B cell (primary cell): ENCODE measurements at regions not wholly inside any gene's neighbourhood (a gene's known extent, or its start where the extent isn't known, plus 50 kb on each side); places are given as distances from the start of the nearest gene placed in this dataset.

ENCODE experiments used
- CTCF ChIP-seq: fragments of 200-600 bp; IDR thresholded peaks from one replicate; pipeline ENCODE4 v1.8.0; 2022; ENCODE audit warnings: antibody characterized with exemption, mild to moderate bottlenecking
- EZH2 ChIP-seq: IDR thresholded peaks from 2 replicates; pipeline ENCODE4 v1.6.1; 2012; ENCODE audit warnings: borderline replicate concordance, low read depth, mild to moderate bottlenecking, moderate library complexity, low read length; ENCODE audit not compliant: insufficient read depth, poor library complexity, severe bottlenecking

GRCh38 chr12:46435029-46435428 lies 62.5 kb upstream of the SLC38A2 start:
- TF ChIP-seq CTCF (no peak), EZH2 (no peak)
